Left lung (tissue), 4 donors: ENCODE measurements at regions not wholly inside any gene's neighbourhood (a gene's known extent, or its start where the extent isn't known, plus 50 kb on each side); places are given as distances from the start of the nearest gene placed in this dataset.

Experiments used
- ATAC-seq: fragments of 200-7000 bp; cut with Tn5 transposase; one replicate; pipeline ENCODE4 v1.9.1; 2020; ENCODE audit warnings: moderate library complexity
- DNase-seq, 4 donors: peaks; one replicate each; pipeline ENCODE4 v3.0.0-alpha.2; 2013 to 2020
- H3K27ac ChIP-seq, 2 donors: fragments of 200-600 bp; sonication (generic) in 1 of 2; one replicate each; pipeline versions ENCODE4 v1.5.0 to v1.8.0; 2020 to 2021
- H3K27me3 ChIP-seq, 2 donors: fragments of 200-600 bp; sonication (generic) in 1 of 2; one replicate each; pipeline versions ENCODE4 v1.5.0 to v1.8.0; 2020 to 2021
- H3K36me3 ChIP-seq, 2 donors: fragments of 200-600 bp; sonication (generic) in 1 of 2; one replicate each; pipeline versions ENCODE4 v1.5.0 to v1.8.0; 2020 to 2021
- H3K4me1 ChIP-seq, 2 donors: fragments of 200-600 bp; one replicate each; pipeline ENCODE4 v1.8.0; 2021
- H3K4me3 ChIP-seq, 2 donors: fragments of 200-600 bp; sonication (generic) in 1 of 2; one replicate each; pipeline versions ENCODE4 v1.5.0 to v1.8.0; 2020 to 2021; ENCODE audit warnings: mild to moderate bottlenecking in 1 of 2
- H3K9me3 ChIP-seq, 2 donors: fragments of 200-600 bp; sonication (generic) in 1 of 2; one replicate each; pipeline versions ENCODE4 v1.5.0 to v1.8.0; 2020 to 2021
- CTCF ChIP-seq, 2 donors: fragments of 200-600 bp; sonication (generic) in 1 of 2; IDR thresholded peaks; one replicate each; pipeline versions ENCODE4 v1.5.0 to v1.8.0; 2021; ENCODE audit warnings: antibody characterized with exemption in 2 of 2
- intact Hi-C, 2 donors: fragments of 100-400 bp; cut with DNase I; formaldehyde crosslinking; loops; one replicate each; pipeline versions ENCODE4 v1.11.2 to v1.14.2; 2022
- donor health status: DM: no; HTN: yes; CAD: no.
- donor health status: DM: no; HTN: no; CAD: no.

DNA sequence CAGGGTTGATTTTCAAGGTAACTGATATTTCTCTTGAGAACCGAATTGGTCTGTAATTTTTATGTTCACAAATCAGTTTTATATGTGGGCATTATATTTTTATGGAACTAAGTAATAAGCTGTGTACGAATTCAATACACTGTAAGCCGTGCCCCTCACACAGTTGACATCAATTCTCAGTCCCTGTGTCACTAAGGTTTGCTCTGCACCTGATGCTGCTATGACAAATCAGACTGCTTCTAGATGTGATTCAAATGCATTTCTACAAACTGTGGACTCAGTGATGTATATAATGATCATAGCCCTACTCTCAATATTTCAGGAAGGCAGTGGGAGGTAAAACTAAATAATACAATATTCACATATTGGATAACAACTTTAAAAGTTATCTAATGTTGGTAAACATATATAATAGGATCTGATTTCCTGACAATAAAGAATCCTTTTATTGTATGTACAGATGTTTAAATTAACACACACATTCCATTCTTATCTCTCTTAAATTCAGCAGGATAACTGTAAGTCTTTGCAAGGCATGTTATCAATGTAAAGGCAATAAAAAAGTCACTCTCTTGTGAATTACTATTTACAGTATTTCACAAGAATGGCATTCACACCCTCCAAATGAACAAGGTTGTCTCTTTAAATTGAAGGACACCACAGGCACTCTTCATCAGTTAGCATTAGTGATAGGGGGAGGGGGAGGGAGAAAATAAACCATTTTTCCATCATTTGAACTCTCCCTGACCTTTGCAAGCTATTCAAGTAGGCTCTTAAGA lies 87.2 kb upstream of the SOX5 start:
- intact Hi-C loops = no loop called here
- TF ChIP-seq CTCF (IDR thresholded peaks at IDR 0.05) = no peak
- Histone ChIP-seq H3K9me3 (no peaks in the 10 kb centered on the region), H3K4me3 (no peak overlapping the region), H3K4me1 (no peaks in the 10 kb centered on the region), H3K27ac (no peak overlapping the region), H3K27me3 (no peaks in the 10 kb centered on the region), H3K36me3 (no peaks in the 10 kb centered on the region)
- DNase-seq (no peak), ATAC-seq (no peak)

- DNase-seq = no peak
- no peaks in the 10 kb centered on the region for H3K27me3 ChIP-seq
- intact Hi-C loops = no loop called here
- ATAC-seq = no peak
- no peaks in the 10 kb centered on the region for H3K36me3 ChIP-seq
- no peaks in the 10 kb centered on the region for H3K4me1 ChIP-seq
- H3K27ac ChIP-seq = no peak overlapping the region
- no peak for TF ChIP-seq CTCF (IDR thresholded peaks at IDR 0.05)
- no peaks in the 10 kb centered on the region for H3K9me3 ChIP-seq
- no peak overlapping the region for H3K4me3 ChIP-seq
These were observed 85.4 kb upstream of the SOX5 start for GRCh38 chr12:24034894-24035293.

GRCh38 chr12:24034160-24034559 lies 84.7 kb upstream of the SOX5 start:
- intact Hi-C loops = no loop called here
- no peak overlapping the region for H3K4me3 ChIP-seq
- no peaks in the 10 kb centered on the region for H3K27me3 ChIP-seq
- DNase-seq (no peak), ATAC-seq (no peak)
- no peaks in the 10 kb centered on the region for H3K9me3 ChIP-seq
- H3K4me1 ChIP-seq = no peaks in the 10 kb centered on the region
- H3K36me3 ChIP-seq = no peaks in the 10 kb centered on the region
- no peak for TF ChIP-seq CTCF (IDR thresholded peaks at IDR 0.05)
- H3K27ac ChIP-seq = no peak overlapping the region

DNA sequence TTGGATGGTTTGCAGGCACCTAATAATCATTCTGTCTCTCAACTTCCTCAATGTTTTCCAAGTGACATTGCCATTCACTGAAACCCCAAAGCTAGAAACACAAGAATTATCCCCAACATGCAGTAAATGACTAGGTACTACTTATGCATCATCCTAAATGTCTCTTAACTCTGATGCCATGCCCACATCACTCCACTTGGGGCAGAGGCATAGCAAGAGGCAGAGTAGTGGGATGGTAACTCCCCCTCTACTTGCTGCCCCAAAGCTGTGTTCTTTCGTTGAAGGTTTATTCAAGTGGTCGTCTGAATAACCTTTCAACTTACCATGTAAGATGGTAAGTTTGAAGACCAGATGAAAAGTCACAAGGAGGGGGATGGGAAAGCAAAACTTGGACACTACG lies 77.9 kb upstream of the SOX5 start:
- intact Hi-C loops = no loop called here
- TF ChIP-seq CTCF (IDR thresholded peaks at IDR 0.05) = no peak
- H3K4me3 ChIP-seq = no peak overlapping the region
- no peak overlapping the region for H3K27ac ChIP-seq
- H3K36me3 ChIP-seq = no peaks in the 10 kb centered on the region
- DNase-seq (no peak), ATAC-seq (no peak)
- H3K9me3 ChIP-seq = no peaks in the 10 kb centered on the region
- no peaks in the 10 kb centered on the region for H3K27me3 ChIP-seq
- H3K4me1 ChIP-seq = no peaks in the 10 kb centered on the region

- peak in 1 of 2 donors; percentile 22 for TF ChIP-seq CTCF (IDR thresholded peaks at IDR 0.05)
- Histone ChIP-seq H3K9me3 (no peaks in the 10 kb centered on the region), H3K36me3 (no peaks in the 10 kb centered on the region), H3K27me3 (no peaks in the 10 kb centered on the region), H3K4me1 (no peaks in the 10 kb centered on the region), H3K27ac (no peak overlapping the region), H3K4me3 (no peak overlapping the region)
- ATAC-seq (peak; percentile 41), DNase-seq (no peak)
- intact Hi-C loops = no loop called here
These were observed 75.8 kb upstream of the SOX5 start for GRCh38 chr12:24025153-24025798.
